Kidney epithelial cell (primary cell): ENCODE measurements at regions not wholly inside any gene's neighbourhood (a gene's known extent, or its start where the extent isn't known, plus 50 kb on each side); places are given as distances from the start of the nearest gene placed in this dataset.

Experiments
- DNase-seq: peaks from one replicate; pipeline ENCODE4 v3.0.0-alpha.2; 2010; ENCODE audit warnings: low read depth
- H3K27me3 ChIP-seq: 2 replicates; pipeline ENCODE4 v1.6.0; 2011; ENCODE audit warnings: low read length; ENCODE audit not compliant: control insufficient read depth, insufficient read depth
- H3K36me3 ChIP-seq: 2 replicates; pipeline ENCODE4 v1.5.1; 2011; ENCODE audit warnings: low read length; ENCODE audit not compliant: control insufficient read depth, insufficient read depth
- H3K4me3 ChIP-seq: 2 replicates; pipeline ENCODE4 v1.5.1; 2011; ENCODE audit warnings: low read depth, mild to moderate bottlenecking, control low read depth, low read length
- TF ChIP-seq, protein P1 (sequence below): IDR thresholded peaks from 2 replicates; pipeline ENCODE4 v1.5.1; 2011; ENCODE audit warnings: mild to moderate bottlenecking, moderate library complexity, low read length, control low read depth, inconsistent platforms; ENCODE audit not compliant: insufficient read depth, poor library complexity, severe bottlenecking

DNA sequence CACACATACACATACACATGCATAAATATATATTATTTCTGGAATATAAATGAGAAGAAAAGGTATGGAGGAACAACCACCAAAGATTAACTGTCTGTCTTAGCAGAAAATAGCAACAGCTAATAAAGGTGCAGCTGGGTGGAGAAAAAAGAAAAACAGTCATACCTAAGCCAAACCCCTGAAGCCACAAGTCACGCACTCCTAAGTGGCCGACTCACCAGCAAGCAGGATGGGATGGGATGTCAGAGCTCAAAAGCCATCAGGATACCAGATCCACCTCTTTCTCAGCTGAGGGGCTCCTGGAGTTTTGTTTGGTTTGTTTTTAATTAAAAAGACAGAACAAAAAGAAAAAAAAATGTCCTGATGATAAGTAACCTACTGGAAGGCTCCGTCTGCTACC, 64.7 kb upstream of the HIVEP3 start:
- peak; percentile 12 for DNase-seq
- Histone ChIP-seq H3K36me3 (no peaks in the 10 kb centered on the region), H3K27me3 (no peaks in the 10 kb centered on the region), H3K4me3 (no peak overlapping the region)
- TF ChIP-seq, protein P1, sequence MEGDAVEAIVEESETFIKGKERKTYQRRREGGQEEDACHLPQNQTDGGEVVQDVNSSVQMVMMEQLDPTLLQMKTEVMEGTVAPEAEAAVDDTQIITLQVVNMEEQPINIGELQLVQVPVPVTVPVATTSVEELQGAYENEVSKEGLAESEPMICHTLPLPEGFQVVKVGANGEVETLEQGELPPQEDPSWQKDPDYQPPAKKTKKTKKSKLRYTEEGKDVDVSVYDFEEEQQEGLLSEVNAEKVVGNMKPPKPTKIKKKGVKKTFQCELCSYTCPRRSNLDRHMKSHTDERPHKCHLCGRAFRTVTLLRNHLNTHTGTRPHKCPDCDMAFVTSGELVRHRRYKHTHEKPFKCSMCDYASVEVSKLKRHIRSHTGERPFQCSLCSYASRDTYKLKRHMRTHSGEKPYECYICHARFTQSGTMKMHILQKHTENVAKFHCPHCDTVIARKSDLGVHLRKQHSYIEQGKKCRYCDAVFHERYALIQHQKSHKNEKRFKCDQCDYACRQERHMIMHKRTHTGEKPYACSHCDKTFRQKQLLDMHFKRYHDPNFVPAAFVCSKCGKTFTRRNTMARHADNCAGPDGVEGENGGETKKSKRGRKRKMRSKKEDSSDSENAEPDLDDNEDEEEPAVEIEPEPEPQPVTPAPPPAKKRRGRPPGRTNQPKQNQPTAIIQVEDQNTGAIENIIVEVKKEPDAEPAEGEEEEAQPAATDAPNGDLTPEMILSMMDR, result no peak

DNA sequence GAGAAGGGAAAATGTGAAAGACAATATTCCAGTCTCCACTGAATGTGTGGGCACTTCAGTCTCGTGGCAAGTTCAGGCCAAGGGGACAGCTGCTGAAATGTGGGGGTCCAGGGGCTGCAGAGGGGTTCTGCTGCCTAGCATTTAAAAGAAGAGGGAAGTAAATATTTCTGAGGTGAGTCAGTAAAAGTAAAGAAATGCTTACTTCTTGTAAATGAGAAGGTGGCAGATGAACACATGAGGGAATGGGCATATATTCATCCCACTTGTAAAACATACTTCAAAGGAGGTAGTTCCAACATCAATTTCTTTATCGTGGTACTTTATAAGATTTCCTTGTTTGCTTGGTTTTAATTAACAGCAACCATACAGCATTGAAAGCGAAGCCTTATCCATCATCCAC, 63.1 kb upstream of the HIVEP3 start:
- TF ChIP-seq, protein P1, result no peak
- no peak overlapping the region for H3K4me3 ChIP-seq
- no peaks in the 10 kb centered on the region for H3K27me3 ChIP-seq
- no peak for DNase-seq
- H3K36me3 ChIP-seq, result no peaks in the 10 kb centered on the region

DNA sequence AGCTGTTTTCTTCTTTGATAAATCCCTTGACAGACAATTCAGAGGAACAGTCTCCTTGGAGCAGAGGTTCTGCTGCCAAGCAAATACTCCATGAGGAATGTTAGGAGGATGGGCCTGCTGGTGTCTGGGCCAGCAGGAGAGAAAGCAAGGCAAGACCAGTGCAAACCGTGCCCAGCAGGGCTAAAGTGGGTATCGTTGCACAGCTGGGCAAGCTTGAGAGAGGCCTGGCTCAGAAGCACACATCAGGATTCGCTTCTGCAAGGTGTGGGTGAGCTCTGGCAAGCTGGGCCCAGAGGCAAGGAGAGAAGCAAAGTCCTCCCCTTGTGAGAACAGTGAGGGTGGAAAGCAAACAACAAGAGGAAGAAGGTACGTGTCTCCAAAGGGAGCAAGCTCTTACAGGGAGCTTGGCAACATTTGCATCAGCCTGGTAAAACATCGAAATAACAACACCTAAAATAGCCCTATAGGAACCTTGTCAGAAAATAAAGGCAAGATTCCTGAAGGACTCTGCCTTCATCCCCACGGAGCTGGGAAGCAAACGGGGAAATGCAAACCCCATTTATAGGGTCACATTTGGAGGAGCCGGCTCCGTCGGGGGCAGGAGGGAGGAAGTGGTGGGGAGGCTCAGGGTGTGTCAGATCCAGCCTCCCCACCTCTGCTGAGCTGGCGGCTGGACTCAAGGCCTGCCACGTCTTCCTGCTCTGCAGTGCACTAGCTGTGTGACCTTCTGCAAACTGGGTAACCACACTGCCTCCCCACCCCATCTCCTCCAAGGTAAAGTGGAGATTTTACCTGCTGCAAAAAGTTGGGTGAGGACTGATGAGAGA, 62.3 kb upstream of the HIVEP3 start:
- Histone ChIP-seq H3K36me3 (no peaks in the 10 kb centered on the region), H3K4me3 (no peak overlapping the region), H3K27me3 (no peaks in the 10 kb centered on the region)
- TF ChIP-seq, protein P1, result no peak
- DNase-seq, result no peak

DNA sequence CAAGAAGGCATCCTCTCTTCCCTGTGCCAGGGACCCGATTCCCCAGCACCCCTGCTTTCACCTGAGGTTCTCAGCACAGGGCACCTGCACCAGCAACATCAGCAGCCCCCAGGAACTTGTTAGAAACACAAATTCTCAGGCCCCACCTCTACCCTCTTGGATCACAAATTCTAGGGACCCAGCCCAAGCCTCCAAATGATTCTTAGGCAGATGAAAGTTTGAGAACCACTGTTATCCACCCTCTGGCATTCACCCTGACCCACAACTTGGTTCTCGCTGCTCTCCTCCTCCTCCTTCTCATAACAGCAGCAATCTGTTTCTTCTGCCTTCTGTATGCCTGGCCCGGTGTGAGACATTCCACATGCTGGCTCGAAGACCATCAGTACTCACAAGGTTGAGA, 60.3 kb upstream of the HIVEP3 start:
- DNase-seq, result no peak
- Histone ChIP-seq H3K4me3 (no peak overlapping the region), H3K36me3 (no peaks in the 10 kb centered on the region), H3K27me3 (no peaks in the 10 kb centered on the region)
- TF ChIP-seq, protein P1, result no peak

DNA sequence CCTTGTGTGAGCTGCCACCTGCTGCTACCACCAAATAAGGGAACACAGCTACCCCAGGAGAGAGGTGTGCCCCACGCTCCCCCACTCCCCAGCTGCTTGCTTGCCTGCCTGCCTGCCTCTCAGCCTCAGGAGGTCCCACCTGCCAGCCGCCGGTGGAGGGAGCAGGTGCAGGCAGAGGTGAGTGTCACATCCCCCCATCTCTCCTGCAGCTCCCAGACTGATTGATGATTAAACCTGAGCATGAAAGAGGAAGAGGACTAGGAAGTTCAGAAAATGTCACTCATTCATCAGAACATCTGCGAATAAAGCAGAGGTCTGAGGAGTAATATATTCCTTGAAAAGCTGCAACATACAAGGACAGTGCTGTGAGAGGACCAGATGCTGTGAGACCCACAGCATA, 58.6 kb upstream of the HIVEP3 start:
- TF ChIP-seq, protein P1, result no peak
- Histone ChIP-seq H3K4me3 (no peak overlapping the region), H3K27me3 (no peaks in the 10 kb centered on the region), H3K36me3 (no peaks in the 10 kb centered on the region)
- no peak for DNase-seq

DNA sequence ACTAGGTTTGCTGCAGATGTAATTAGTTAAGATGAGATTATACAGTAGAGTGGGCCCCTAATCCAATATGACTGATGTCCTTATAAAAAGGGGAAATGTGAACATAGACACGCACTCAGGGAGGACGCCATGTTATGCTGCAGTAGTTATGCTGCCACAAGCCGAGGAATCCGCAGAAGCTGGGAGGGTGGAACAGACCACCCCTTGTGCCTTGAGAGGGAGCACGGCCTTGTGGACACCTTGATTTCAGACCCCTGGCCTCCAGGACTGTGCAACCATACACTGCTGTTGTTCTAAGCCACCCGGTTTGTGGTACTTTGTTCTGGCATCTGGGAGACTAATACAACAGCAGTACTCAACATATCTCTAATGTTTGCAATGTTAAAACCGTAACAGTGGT, 57.9 kb upstream of the HIVEP3 start:
- DNase-seq, result no peak
- TF ChIP-seq, protein P1, result no peak
- Histone ChIP-seq H3K4me3 (no peak overlapping the region), H3K36me3 (no peaks in the 10 kb centered on the region), H3K27me3 (no peaks in the 10 kb centered on the region)
